ENCODE measurements at regions not wholly inside any gene's neighbourhood (a gene's known extent, or its start where the extent isn't known, plus 50 kb on each side); places are given as distances from the start of the nearest gene placed in this dataset.

GRCh38 chr3:164278550-164278949, 799.7 kb downstream of the SI start:
- DNase-seq, result no peak

- no peak for DNase-seq
These were observed 811.2 kb downstream of the SI start for GRCh38 chr3:164267053-164267452.

- DNase-seq, result no peak
These were observed 827.4 kb downstream of the SI start for GRCh38 chr3:164250923-164251322.

GRCh38 chr3:164236851-164237250, 841.4 kb downstream of the SI start:
- DNase-seq, result no peak

GRCh38 chr3:164235289-164236028, 842.8 kb downstream of the SI start:
- DNase-seq, result no peak

GRCh38 chr3:164233951-164234350, 844.3 kb downstream of the SI start:
- DNase-seq, result no peak

GRCh38 chr3:164231718-164232117, 846.6 kb downstream of the SI start:
- DNase-seq, result no peak

GRCh38 chr3:164230385-164231094, 847.8 kb downstream of the SI start:
- DNase-seq, result no peak

GRCh38 chr3:164224126-164224525, 854.2 kb downstream of the SI start:
- DNase-seq, result no peak

- no peak for DNase-seq
These were observed 856.1 kb downstream of the SI start for GRCh38 chr3:164222197-164222596.

- no peak for DNase-seq
These were observed 857.0 kb downstream of the SI start for GRCh38 chr3:164221297-164221696.

- no peak for DNase-seq
These were observed 868.9 kb downstream of the SI start for GRCh38 chr3:164209363-164209762.

- no peak for DNase-seq
These were observed 869.5 kb downstream of the SI start for GRCh38 chr3:164208821-164209220.

GRCh38 chr3:164208048-164208447, 870.2 kb downstream of the SI start:
- DNase-seq, result no peak

GRCh38 chr3:164200053-164200823, 878.1 kb downstream of the SI start:
- DNase-seq, result no peak

GRCh38 chr3:164196477-164196876, 881.8 kb downstream of the SI start:
- DNase-seq, result no peak

GRCh38 chr3:164194842-164195241, 883.5 kb downstream of the SI start:
- DNase-seq, result no peak

- no peak for DNase-seq
These were observed 885.3 kb downstream of the SI start for GRCh38 chr3:164192974-164193373.

GRCh38 chr3:164190566-164190965, 887.7 kb downstream of the SI start:
- DNase-seq, result no peak

GRCh38 chr3:164186095-164186494, 892.2 kb downstream of the SI start:
- no peak for DNase-seq

GRCh38 chr3:164179110-164179774, 899.1 kb downstream of the SI start:
- no peak for DNase-seq

- no peak for DNase-seq
These were observed 904.2 kb downstream of the SI start for GRCh38 chr3:164174059-164174458.

All from amygdala (tissue), 56 donors.